GM13976 (cell line): ENCODE measurements at regions not wholly inside any gene's neighbourhood (a gene's known extent, or its start where the extent isn't known, plus 50 kb on each side); places are given as distances from the start of the nearest gene placed in this dataset.

Experiments
- DNase-seq: peaks from one replicate; pipeline ENCODE4 v3.0.0; 2012; ENCODE audit warnings: low spot score
- in situ Hi-C: fragments of 300-500 bp; cut with MboI; formaldehyde crosslinking; loops from one replicate; pipeline ENCODE4 v1.12.0; 2022; ENCODE audit warnings: low sequenced_read_pairs, mixed read lengths, inconsistent platforms; ENCODE audit not compliant: unreplicated experiment
- TF ChIP-seq, protein P1 (sequence below): IDR thresholded peaks from 2 replicates; pipeline ENCODE4 v1.5.1; 2012; ENCODE audit warnings: borderline replicate concordance, mild to moderate bottlenecking; ENCODE audit not compliant: insufficient read depth; ENCODE audit errors: extremely low read depth, missing control alignments, control extremely low read depth

DNA sequence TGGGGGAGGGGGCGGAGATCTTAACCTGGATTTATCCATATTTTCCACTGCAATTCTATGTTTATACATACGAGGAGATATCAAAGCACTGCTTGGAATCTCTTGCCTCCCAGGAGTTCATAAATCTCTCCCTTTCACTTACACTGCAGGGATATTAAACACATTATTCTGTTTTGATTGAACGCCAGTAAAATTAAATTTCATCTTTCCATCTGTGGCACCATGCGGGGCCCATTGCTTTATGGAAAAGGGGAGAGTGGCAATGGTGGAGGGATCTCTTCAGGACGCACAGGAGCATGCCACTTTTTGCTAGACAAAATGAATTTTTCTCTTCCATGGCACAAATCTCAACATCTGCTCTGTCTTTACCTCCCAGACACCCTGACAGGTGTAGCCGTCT lies 648.0 kb upstream of the PLXNA2 start:
- DNase-seq: no peak
- in situ Hi-C loops: no loop called here
- TF ChIP-seq, protein P1, sequence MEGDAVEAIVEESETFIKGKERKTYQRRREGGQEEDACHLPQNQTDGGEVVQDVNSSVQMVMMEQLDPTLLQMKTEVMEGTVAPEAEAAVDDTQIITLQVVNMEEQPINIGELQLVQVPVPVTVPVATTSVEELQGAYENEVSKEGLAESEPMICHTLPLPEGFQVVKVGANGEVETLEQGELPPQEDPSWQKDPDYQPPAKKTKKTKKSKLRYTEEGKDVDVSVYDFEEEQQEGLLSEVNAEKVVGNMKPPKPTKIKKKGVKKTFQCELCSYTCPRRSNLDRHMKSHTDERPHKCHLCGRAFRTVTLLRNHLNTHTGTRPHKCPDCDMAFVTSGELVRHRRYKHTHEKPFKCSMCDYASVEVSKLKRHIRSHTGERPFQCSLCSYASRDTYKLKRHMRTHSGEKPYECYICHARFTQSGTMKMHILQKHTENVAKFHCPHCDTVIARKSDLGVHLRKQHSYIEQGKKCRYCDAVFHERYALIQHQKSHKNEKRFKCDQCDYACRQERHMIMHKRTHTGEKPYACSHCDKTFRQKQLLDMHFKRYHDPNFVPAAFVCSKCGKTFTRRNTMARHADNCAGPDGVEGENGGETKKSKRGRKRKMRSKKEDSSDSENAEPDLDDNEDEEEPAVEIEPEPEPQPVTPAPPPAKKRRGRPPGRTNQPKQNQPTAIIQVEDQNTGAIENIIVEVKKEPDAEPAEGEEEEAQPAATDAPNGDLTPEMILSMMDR: no peak

DNA sequence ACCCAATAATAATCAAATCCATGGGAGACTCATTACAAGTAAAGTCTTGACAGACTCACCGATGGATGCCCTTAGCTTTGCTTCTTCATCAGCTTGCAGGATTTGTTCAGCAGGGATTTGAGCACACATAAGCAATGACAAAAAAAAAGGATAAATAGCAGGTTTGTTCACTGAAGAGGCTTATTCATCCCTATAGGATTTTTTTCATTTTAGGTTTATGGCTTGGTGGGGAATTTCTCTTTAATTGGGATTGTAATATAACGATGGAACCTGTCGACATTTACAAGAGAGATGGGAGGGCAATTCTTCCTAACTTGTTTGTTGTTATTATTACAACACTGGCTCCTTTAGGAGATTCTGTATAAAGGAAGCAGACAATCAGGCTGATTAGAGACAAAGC lies 649.1 kb upstream of the PLXNA2 start:
- TF ChIP-seq, protein P1: no peak
- DNase-seq: no peak
- in situ Hi-C loops: no loop called here

DNA sequence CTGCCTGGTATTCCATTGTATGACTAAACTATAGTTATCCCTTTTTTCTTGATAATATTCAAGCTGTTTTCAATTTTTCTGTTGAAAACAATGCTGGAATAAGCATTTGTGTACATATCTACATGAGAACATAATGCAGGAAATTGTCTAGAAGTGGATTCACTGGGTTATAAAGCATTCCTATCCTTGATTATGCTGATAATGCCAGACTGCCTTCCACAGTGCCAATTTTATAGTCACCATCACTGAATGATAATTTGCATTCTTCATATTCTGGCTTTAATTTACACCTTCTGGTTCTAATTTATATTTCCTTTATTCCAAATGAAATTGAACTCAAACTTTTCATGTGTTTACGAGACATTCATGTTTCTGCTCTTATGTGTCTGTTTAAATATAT lies 651.0 kb upstream of the PLXNA2 start:
- in situ Hi-C loops: no loop called here
- TF ChIP-seq, protein P1: no peak
- no peak for DNase-seq

DNA sequence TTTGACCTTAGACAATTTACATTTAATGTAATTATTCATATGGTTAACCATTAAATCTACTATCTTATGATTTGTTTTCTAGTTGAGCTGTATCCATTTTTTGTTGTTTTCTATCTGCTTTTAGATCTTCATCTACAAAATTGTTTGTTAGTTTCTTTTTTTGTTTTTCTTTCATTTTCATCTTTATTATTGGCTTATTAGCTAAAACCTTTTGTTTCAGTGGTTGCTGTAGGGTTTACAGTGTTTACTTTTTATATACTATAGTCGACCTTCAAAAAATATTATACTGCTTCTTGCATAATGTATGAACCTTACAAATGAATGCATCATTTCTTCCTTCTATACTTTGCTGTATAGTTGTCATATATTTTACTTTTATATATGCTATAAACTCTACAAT lies 651.6 kb upstream of the PLXNA2 start:
- in situ Hi-C loops: no loop called here
- TF ChIP-seq, protein P1: no peak
- DNase-seq: no peak

DNA sequence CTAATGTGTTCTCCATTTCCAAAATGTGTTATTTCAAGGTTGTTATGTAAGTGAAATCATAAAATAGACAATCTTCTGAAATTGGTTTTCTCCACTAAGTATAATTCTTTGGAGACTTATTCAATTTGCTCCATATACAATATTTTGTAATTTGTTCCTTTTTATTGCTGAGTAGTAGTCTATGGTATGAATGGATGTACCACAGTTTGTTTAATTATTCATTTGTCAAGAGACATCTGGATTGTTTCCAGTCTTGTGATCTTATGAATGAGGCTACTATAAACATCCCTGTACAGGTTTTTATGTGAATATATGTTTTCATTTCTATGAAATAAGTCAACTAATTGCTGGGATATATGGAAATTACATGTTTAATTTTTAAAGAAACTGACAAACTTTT lies 652.6 kb upstream of the PLXNA2 start:
- TF ChIP-seq, protein P1: no peak
- DNase-seq: no peak
- in situ Hi-C loops: no loop called here

DNA sequence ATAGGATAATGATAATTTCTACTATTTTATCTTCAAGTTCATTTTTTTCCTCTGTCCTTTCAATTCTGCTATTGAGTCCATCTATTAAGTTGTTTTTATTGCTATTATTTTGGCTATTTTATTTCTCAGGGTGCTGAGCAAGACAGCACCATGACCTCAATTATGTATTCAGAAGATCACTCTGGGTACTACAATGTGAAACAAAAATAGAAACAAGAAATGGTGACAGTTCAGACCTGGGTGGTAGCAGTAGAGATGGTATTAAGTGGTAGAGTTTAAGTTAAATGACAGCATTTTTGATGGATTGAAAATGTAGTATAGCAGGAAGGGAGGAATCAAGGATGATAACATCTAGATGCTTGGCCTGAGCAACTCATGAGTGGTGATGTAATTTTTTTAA lies 655.3 kb upstream of the PLXNA2 start:
- TF ChIP-seq, protein P1: no peak
- DNase-seq: no peak
- in situ Hi-C loops: no loop called here
